H1 (cell line): ENCODE measurements at regions not wholly inside any gene's neighbourhood (a gene's known extent, or its start where the extent isn't known, plus 50 kb on each side); places are given as distances from the start of the nearest gene placed in this dataset.

ENCODE experiments used
- CTCF ChIP-seq, 3 experiments: IDR thresholded peaks; 1 replicate in 2 of 3; 2 replicates in 1 of 3; pipeline versions ENCODE4 v1.5.1 to v1.6.1; 2011; ENCODE audit warnings: low read length in 3 of 3, mild to moderate bottlenecking in 3 of 3, inconsistent platforms in 2 of 3, low read depth in 1 of 3, moderate library complexity in 1 of 3; ENCODE audit not compliant: insufficient read depth in 1 of 3; ENCODE audit errors: control extremely low read depth in 1 of 3
- RAD21 ChIP-seq, 2 experiments: IDR thresholded peaks in 1 of 2; conservative IDR thresholded peaks in 1 of 2; 2 replicates each; pipeline ENCODE4 v1.6.1; 2011; ENCODE audit warnings: low read depth in 2 of 2, low read length in 2 of 2, improper control_type of control experiment in 1 of 2, inconsistent platforms in 1 of 2, mild to moderate bottlenecking in 1 of 2, moderate library complexity in 1 of 2

GRCh38 chr4:4694296-4694772, 152.5 kb upstream of the STX18 start (continued):
- TF ChIP-seq CTCF (IDR thresholded peaks at IDR 0.05; ENCODE audit: control extremely low read depth in 1 of 3, insufficient read depth in 1 of 3, low read depth in 1 of 3, low read length in 3 of 3) (peak; percentile 46 to 71 (median 51); a peak in 3 of 4 replicates), RAD21 (IDR thresholded peaks at IDR 0.05 in 1 of 2, conservative IDR thresholded peaks at IDR 0.05 in 1 of 2; ENCODE audit: low read depth in 2 of 2, low read length in 2 of 2) (peak; percentile 31 to 52)
- TF ChIP-seq, all 59 proteins: peak for 7
